HCT116 (cell line): ENCODE measurements at regions not wholly inside any gene's neighbourhood (a gene's known extent, or its start where the extent isn't known, plus 50 kb on each side); places are given as distances from the start of the nearest gene placed in this dataset.

Experiments
- ATAC-seq: fragments of 200-7000 bp; cut with Tn5 transposase; 2 replicates; pipeline ENCODE4 v1.9.1; 2020; ENCODE audit warnings: mild to moderate bottlenecking, moderate library complexity
- BruUV-seq: library from RNA; stranded (reverse); fragments of 400-500 nt; replicated peaks from 2 replicates; lab custom pipeline; 2021; lab: Mats Ljungman, UMichigan
- CTCF ChIA-PET: fragments of 300-600 bp; sonication (Branson Sonifier 250); formaldehyde crosslinking; loops from one replicate; lab custom pipeline; 2021; ENCODE audit warnings: antibody characterized with exemption; lab: Charles Lee
- POLR2A ChIA-PET: fragments of 300-600, 350-600 bp; sonication (Branson Sonifier 250); formaldehyde crosslinking; loops from one replicate; lab custom pipeline; 2021; ENCODE audit warnings: antibody characterized with exemption; lab: Charles Lee
- RAD21 ChIA-PET, 2 experiments: fragments of 300-600 bp; sonication (Branson Sonifier 250); formaldehyde crosslinking; loops; one replicate each; lab custom pipeline; 2023; ENCODE audit warnings: low total read pairs in 2 of 2; ENCODE audit not compliant: uncharacterized antibody in 2 of 2, unreplicated experiment in 2 of 2, low non-redundant PET in 1 of 2; lab: Charles Lee
- DNase-seq: peaks from one replicate; pipeline ENCODE4 v3.0.0-alpha.2; 2010; ENCODE audit warnings: low read depth, low spot score
- H2AFZ ChIP-seq: fragments of 200-600 bp; shearing (Covaris generic), sonication (generic); 2 replicates; pipeline ENCODE4 v1.6.1; 2017; ENCODE audit warnings: low read depth, mixed run types, mixed read lengths, antibody characterized with exemption, low read length; ENCODE audit not compliant: poor library complexity, severe bottlenecking
- H3K27ac ChIP-seq: 2 replicates; pipeline ENCODE4 v1.5.1; 2012; ENCODE audit warnings: low read depth, low read length
- H3K27me3 ChIP-seq: fragments of 200-600 bp; sonication (generic); 2 replicates; pipeline ENCODE4 v1.6.1; 2016; ENCODE audit warnings: mixed run types, low read length, mixed read lengths; ENCODE audit not compliant: insufficient read depth
- H3K36me3 ChIP-seq, 2 experiments: fragments of 200-500 bp in 1 of 2; fragments of 200-600 bp in 1 of 2; sonication (Bioruptor generic) in 1 of 2; sonication (generic) in 1 of 2; 2 replicates each; pipeline versions ENCODE4 v1.5.1 to v1.6.1; 2014 to 2016; ENCODE audit warnings: low read length in 2 of 2, inconsistent platforms in 1 of 2, mixed read lengths in 1 of 2, mixed run types in 1 of 2; ENCODE audit not compliant: insufficient read depth in 2 of 2, control insufficient read depth in 1 of 2
- H3K4me1 ChIP-seq, 2 experiments: fragments of 200-600 bp in 1 of 2; sonication (generic) in 1 of 2; 2 replicates each; pipeline versions ENCODE4 v1.5.1 to v1.6.1; 2012 to 2017; ENCODE audit warnings: low read length in 2 of 2, inconsistent platforms in 1 of 2, mild to moderate bottlenecking in 1 of 2, mixed read lengths in 1 of 2, mixed run types in 1 of 2, moderate library complexity in 1 of 2; ENCODE audit not compliant: insufficient read depth in 2 of 2, control insufficient read depth in 1 of 2
- H3K4me2 ChIP-seq: fragments of 200-600 bp; sonication (generic); 2 replicates; pipeline ENCODE4 v1.6.1; 2017; ENCODE audit warnings: mixed run types, low read length, mixed read lengths
- H3K4me3 ChIP-seq, 2 experiments: fragments of 200-600 bp in 1 of 2; sonication (generic) in 1 of 2; replicated peaks in 1 of 2; 2 replicates each; pipeline ENCODE4 v1.5.1; 2011 to 2016; ENCODE audit warnings: low read length in 2 of 2, control low read depth in 1 of 2, low read depth in 1 of 2, mild to moderate bottlenecking in 1 of 2, mixed read lengths in 1 of 2, mixed run types in 1 of 2
- H3K79me2 ChIP-seq: fragments of 200-600 bp; sonication (generic); 2 replicates; pipeline ENCODE4 v1.6.1; 2017; ENCODE audit warnings: mild to moderate bottlenecking, mixed run types, low read length, moderate library complexity, mixed read lengths; ENCODE audit not compliant: insufficient read depth
- H3K9ac ChIP-seq: fragments of 200-600 bp; sonication (generic); 2 replicates; pipeline ENCODE4 v1.6.1; 2016; ENCODE audit warnings: low read length, mixed read lengths
- H3K9me2 ChIP-seq: fragments of 200-600 bp; sonication (generic), shearing (Covaris generic); 2 replicates; pipeline ENCODE4 v1.6.1; 2017; ENCODE audit warnings: mixed run types, mild to moderate bottlenecking, moderate library complexity; ENCODE audit not compliant: insufficient read depth
- H3K9me3 ChIP-seq, 2 experiments: fragments of 200-500 bp in 1 of 2; fragments of 200-600 bp in 1 of 2; sonication (Bioruptor generic) in 1 of 2; sonication (generic) in 1 of 2; 2 replicates each; pipeline ENCODE4 v1.6.1; 2014 to 2017; ENCODE audit warnings: low read length in 2 of 2, mixed read lengths in 2 of 2, inconsistent platforms in 1 of 2, low read depth in 1 of 2, mild to moderate bottlenecking in 1 of 2, mixed run types in 1 of 2, moderate library complexity in 1 of 2; ENCODE audit not compliant: control insufficient read depth in 1 of 2, insufficient read depth in 1 of 2
- H4K20me1 ChIP-seq: fragments of 200-600 bp; sonication (generic), shearing (Covaris generic); 2 replicates; pipeline ENCODE4 v1.6.1; 2017; ENCODE audit warnings: mixed run types, mild to moderate bottlenecking, moderate library complexity; ENCODE audit not compliant: insufficient read depth
- CBX3 ChIP-seq: IDR thresholded peaks from 2 replicates; pipeline ENCODE4 v1.6.1; 2012; ENCODE audit warnings: low read depth
- CTCF ChIP-seq, 3 experiments: fragments of 200-600 bp in 1 of 3; sonication (generic) in 1 of 3; IDR thresholded peaks in 2 of 3; conservative IDR thresholded peaks in 1 of 3; 2 replicates each; pipeline ENCODE4 v1.5.1; 2012 to 2017; ENCODE audit warnings: low read depth in 2 of 3, low read length in 2 of 3, antibody characterized with exemption in 1 of 3, borderline replicate concordance in 1 of 3, control low read depth in 1 of 3, mild to moderate bottlenecking in 1 of 3, mixed read lengths in 1 of 3, mixed run types in 1 of 3, moderate library complexity in 1 of 3; ENCODE audit not compliant: insufficient read depth in 1 of 3
- EGR1 ChIP-seq: IDR thresholded peaks from 2 replicates; pipeline ENCODE4 v1.6.1; 2012; ENCODE audit warnings: low read depth
- EZH2 ChIP-seq: fragments of 200-600 bp; sonication (generic); IDR thresholded peaks from 2 replicates; pipeline ENCODE4 v1.6.1; 2017; ENCODE audit warnings: antibody characterized with exemption, mixed run types
- EZH2phosphoT487 ChIP-seq: fragments of 200-600 bp; IDR thresholded peaks from 2 replicates; pipeline ENCODE4 v1.6.1; 2018; ENCODE audit warnings: antibody characterized with exemption, borderline replicate concordance
- FOSL1 ChIP-seq: IDR thresholded peaks from 2 replicates; pipeline ENCODE4 v1.6.1; 2012; ENCODE audit warnings: low read depth
- JUND ChIP-seq: IDR thresholded peaks from 2 replicates; pipeline ENCODE4 v1.6.1; 2012
- MAX ChIP-seq: IDR thresholded peaks from 2 replicates; pipeline ENCODE4 v1.6.1; 2012
- POLR2A ChIP-seq: IDR thresholded peaks from 2 replicates; pipeline ENCODE4 v1.7.0; 2011; ENCODE audit warnings: borderline replicate concordance; ENCODE audit not compliant: insufficient read depth, insufficient read length; ENCODE audit errors: extremely low read depth
- POLR2AphosphoS5 ChIP-seq: IDR thresholded peaks from 2 replicates; pipeline ENCODE4 v1.6.1; 2011; ENCODE audit warnings: mild to moderate bottlenecking, low read depth, low read length, moderate library complexity
- SRF ChIP-seq: IDR thresholded peaks from 2 replicates; pipeline ENCODE4 v1.6.1; 2012; ENCODE audit warnings: low read depth
- TCF7L2 ChIP-seq: IDR thresholded peaks from 2 replicates; pipeline ENCODE4 v1.7.0; 2011; ENCODE audit warnings: borderline replicate concordance, inconsistent platforms; ENCODE audit not compliant: insufficient read depth, insufficient read length; ENCODE audit errors: extremely low read depth
- YY1 ChIP-seq: IDR thresholded peaks from 2 replicates; pipeline ENCODE4 v1.6.1; 2011; ENCODE audit warnings: low read length, low read depth, moderate library complexity, mild to moderate bottlenecking; ENCODE audit not compliant: insufficient replicate concordance; ENCODE audit errors: extremely low read depth
- ZBTB33 ChIP-seq: IDR thresholded peaks from 2 replicates; pipeline ENCODE4 v1.6.1; 2011; ENCODE audit warnings: mild to moderate bottlenecking, low read length, moderate library complexity; ENCODE audit not compliant: insufficient replicate concordance; ENCODE audit errors: extremely low read depth
- ZFX ChIP-seq: fragments of 450-650 bp; IDR thresholded peaks from 2 replicates; pipeline ENCODE4 v1.6.1; 2017
- ZNF274 ChIP-seq: fragments of 200-500 bp; sonication (Bioruptor generic); IDR thresholded peaks from 2 replicates; pipeline ENCODE4 v1.6.1; 2014; ENCODE audit warnings: mild to moderate bottlenecking, low read depth, low read length, inconsistent platforms
- intact Hi-C: fragments of 100-400 bp; cut with micrococcal nuclease; formaldehyde crosslinking; loops from 2 replicates; pipeline ENCODE4 v1.10.0; 2022

- TF ChIP-seq CTCF (IDR thresholded peaks at IDR 0.05 in 2 of 3, conservative IDR thresholded peaks at IDR 0.05 in 1 of 3; ENCODE audit: borderline replicate concordance in 1 of 3, insufficient read depth in 1 of 3, low read depth in 2 of 3, low read length in 2 of 3) (no peak), SRF (no peak)
Measured at GRCh38 chr1:14372526-14372925, 226.0 kb upstream of the KAZN start (continued).

GRCh38 chr1:14373081-14373758, 225.3 kb upstream of the KAZN start:
- Histone ChIP-seq H3K9me2 (no peaks in the 10 kb centered on the region), H3K4me3 (no peak overlapping the region), H3K79me2 (no peaks in the 10 kb centered on the region), H3K9me3 (no peaks in the 10 kb centered on the region), H3K4me2 (no peak overlapping the region), H4K20me1 (no peaks in the 10 kb centered on the region), H3K27ac (no peak overlapping the region), H3K27me3 (peaks cover 8% of the 10 kb centered on the region; the same call in 1 of the 2 replicates), H3K36me3 (no peaks in the 10 kb centered on the region), H3K9ac (no peak overlapping the region), H3K4me1 (no peaks in the 10 kb centered on the region), H2AFZ (no peak overlapping the region)
- ChIA-PET POLR2A (no interaction called here), RAD21 (no interaction called here), CTCF (no interaction called here)
- ATAC-seq = no peak
- no peak for DNase-seq
- intact Hi-C loops = no loop called here
- TF ChIP-seq POLR2AphosphoS5 (no peak), POLR2A (no peak), EZH2phosphoT487 (no peak), TCF7L2 (no peak), EZH2 (no peak), EGR1 (no peak), FOSL1 (no peak), ZBTB33 (no peak), JUND (no peak), CBX3 (no peak), MAX (no peak), ZNF274 (no peak), ZFX (no peak), YY1 (no peak)
- BruUV-seq = no TSS peak
